Peyer's patch (tissue), 4 donors: ENCODE measurements at regions not wholly inside any gene's neighbourhood (a gene's known extent, or its start where the extent isn't known, plus 50 kb on each side); places are given as distances from the start of the nearest gene placed in this dataset.
"Not testable (repeated sequence)": the region's sequence is repeated elsewhere in the genome, so short reads cannot be mapped to it uniquely, and the experiment has no call there.

ENCODE experiments used
- DNase-seq, 3 donors: peaks; one replicate each; pipeline ENCODE4 v3.0.0-alpha.2; 2017 to 2019
- H3K27ac ChIP-seq, 4 donors: fragments of 200-600 bp; sonication (generic); one replicate each; pipeline ENCODE4 v1.5.1; 2016 to 2019
- H3K27me3 ChIP-seq, 2 donors: fragments of 200-600 bp; sonication (generic); one replicate each; pipeline ENCODE4 v1.5.1; 2019
- H3K36me3 ChIP-seq, 3 donors: fragments of 200-600 bp; sonication (generic); one replicate each; pipeline ENCODE4 v1.5.1; 2016 to 2019
- H3K4me1 ChIP-seq, 4 donors: fragments of 200-600 bp; sonication (generic); one replicate each; pipeline ENCODE4 v1.5.1; 2016 to 2019
- H3K4me3 ChIP-seq, 4 donors: fragments of 200-600 bp; sonication (generic); 1 replicate in 3 of 4; 2 replicates in 1 of 4; pipeline ENCODE4 v1.5.1; 2016 to 2019; ENCODE audit warnings: mild to moderate bottlenecking in 1 of 4
- H3K9me3 ChIP-seq, 4 donors: fragments of 200-600 bp; sonication (generic); one replicate each; pipeline ENCODE4 v1.5.1; 2016 to 2019; ENCODE audit warnings: mild to moderate bottlenecking in 1 of 4
- CTCF ChIP-seq, 6 experiments: fragments of 450-650 bp in 4 of 6; fragments of 200-600 bp in 2 of 6; sonication (generic) in 1 of 6; IDR thresholded peaks; one replicate each; pipeline ENCODE4 v1.5.1; 2017 to 2019; ENCODE audit warnings: antibody characterized with exemption in 6 of 6, mild to moderate bottlenecking in 3 of 6, moderate library complexity in 1 of 6
- POLR2A ChIP-seq, 2 donors: fragments of 450-650 bp; IDR thresholded peaks; one replicate each; pipeline ENCODE4 v1.5.1; 2017; ENCODE audit warnings: antibody characterized with exemption in 2 of 2, mild to moderate bottlenecking in 2 of 2, moderate library complexity in 2 of 2

- Histone ChIP-seq H3K27me3 (no peaks in the 10 kb centered on the region), H3K36me3 (no peaks in the 10 kb centered on the region), H3K4me3 (no peak overlapping the region), H3K27ac (peak overlapping the region in 3 of 4 donors; percentile 19 to 71 (median 66)), H3K4me1 (peaks cover 0 to 4% (median 1%) of the 10 kb centered on the region in 4 donors), H3K9me3 (no peaks in the 10 kb centered on the region)
- peak in 1 of 3 donors; percentile 73 for DNase-seq
- TF ChIP-seq POLR2A (IDR thresholded peaks at IDR 0.05) = peak in 1 of 2 donors; percentile 41
- no peak for TF ChIP-seq CTCF (IDR thresholded peaks at IDR 0.05)
Observed at GRCh38 chr7:156527458-156527890, 113.1 kb upstream of the RNF32 start.

- Histone ChIP-seq H3K27ac (no peak overlapping the region), H3K27me3 (no peaks in the 10 kb centered on the region), H3K4me1 (peaks cover 0 to 4% (median 1%) of the 10 kb centered on the region in 4 donors), H3K36me3 (no peaks in the 10 kb centered on the region), H3K9me3 (no peaks in the 10 kb centered on the region), H3K4me3 (no peak overlapping the region)
- TF ChIP-seq CTCF (IDR thresholded peaks at IDR 0.05) (no peak), POLR2A (IDR thresholded peaks at IDR 0.05) (no peak)
- DNase-seq = no peak
Observed at GRCh38 chr7:156524818-156525597, 115.6 kb upstream of the RNF32 start.

- Histone ChIP-seq H3K27me3 (no peaks in the 10 kb centered on the region), H3K27ac (no peak overlapping the region)
- no peak for TF ChIP-seq POLR2A (IDR thresholded peaks at IDR 0.05)
Observed at GRCh38 chr7:156523447-156524048, 117.0 kb upstream of the RNF32 start.

GRCh38 chr7:156522801-156523200 is 117.8 kb upstream of the RNF32 start:
- no peaks in the 10 kb centered on the region for H3K27me3 ChIP-seq
- no peak for DNase-seq
- no peaks in the 10 kb centered on the region for H3K36me3 ChIP-seq
- no peak for TF ChIP-seq POLR2A (IDR thresholded peaks at IDR 0.05)
- TF ChIP-seq CTCF (IDR thresholded peaks at IDR 0.05) = no peak
- H3K27ac ChIP-seq = no peak overlapping the region
- H3K9me3 ChIP-seq = no peaks in the 10 kb centered on the region
- H3K4me1 ChIP-seq = peaks cover 0 to 3% (median under 1%) of the 10 kb centered on the region in 4 donors
- no peak overlapping the region for H3K4me3 ChIP-seq

More at GRCh38 chr7:156523447-156524048, 117.0 kb upstream of the RNF32 start:
- Histone ChIP-seq H3K9me3 (no peaks in the 10 kb centered on the region), H3K36me3 (no peaks in the 10 kb centered on the region), H3K4me3 (no peak overlapping the region), H3K4me1 (peaks cover 0 to 4% (median 1%) of the 10 kb centered on the region in 4 donors)
- DNase-seq = no peak

- Histone ChIP-seq H3K36me3 (no peaks in the 10 kb centered on the region), H3K27me3 (no peaks in the 10 kb centered on the region), H3K9me3 (no peaks in the 10 kb centered on the region), H3K4me3 (no peak overlapping the region), H3K27ac (no peak overlapping the region), H3K4me1 (no peaks in the 10 kb centered on the region)
- DNase-seq = no peak
- TF ChIP-seq POLR2A (IDR thresholded peaks at IDR 0.05) (no peak), CTCF (IDR thresholded peaks at IDR 0.05) (no peak)
Observed at GRCh38 chr7:156519070-156519469, 121.5 kb upstream of the RNF32 start.

- no peak overlapping the region for H3K4me3 ChIP-seq
- no peak overlapping the region for H3K27ac ChIP-seq
- DNase-seq = no peak
- no peaks in the 10 kb centered on the region for H3K4me1 ChIP-seq
- H3K27me3 ChIP-seq = no peaks in the 10 kb centered on the region
- H3K9me3 ChIP-seq = no peaks in the 10 kb centered on the region
- TF ChIP-seq CTCF (IDR thresholded peaks at IDR 0.05) (no peak), POLR2A (IDR thresholded peaks at IDR 0.05) (no peak)
- H3K36me3 ChIP-seq = no peaks in the 10 kb centered on the region
Observed at GRCh38 chr7:156518466-156518865, 122.1 kb upstream of the RNF32 start.

GRCh38 chr7:156517858-156518257 is 122.7 kb upstream of the RNF32 start:
- DNase-seq, H3K27me3 ChIP-seq, H3K36me3 ChIP-seq, H3K27ac ChIP-seq, H3K9me3 ChIP-seq, H3K4me3 ChIP-seq, H3K4me1 ChIP-seq: not testable (repeated sequence)
